Panc1 (cell line): ENCODE measurements at regions not wholly inside any gene's neighbourhood (a gene's known extent, or its start where the extent isn't known, plus 50 kb on each side); places are given as distances from the start of the nearest gene placed in this dataset.

Source experiments
- CTCF ChIP-seq: fragments of 450-650 bp; IDR thresholded peaks from 2 replicates; pipeline ENCODE4 v1.5.1; 2017; ENCODE audit warnings: mild to moderate bottlenecking
- POLR2AphosphoS5 ChIP-seq: IDR thresholded peaks from 2 replicates; pipeline ENCODE4 v1.6.1; 2012; ENCODE audit warnings: mild to moderate bottlenecking, low read depth, low read length, moderate library complexity
- REST ChIP-seq, 2 experiments: IDR thresholded peaks; 2 replicates each; pipeline ENCODE4 v1.6.1; 2011 to 2012; ENCODE audit warnings: low read depth in 2 of 2, control low read depth in 1 of 2, low read length in 1 of 2, mild to moderate bottlenecking in 1 of 2, moderate library complexity in 1 of 2; ENCODE audit not compliant: insufficient read depth in 1 of 2

- TF ChIP-seq CTCF: no peak
- TF ChIP-seq REST (IDR thresholded peaks at IDR 0.05; ENCODE audit: insufficient read depth in 1 of 2, low read depth in 2 of 2, low read length in 1 of 2): no peak
- TF ChIP-seq POLR2AphosphoS5: no peak
Observed at GRCh38 chr2:239869272-239870155, 155.6 kb downstream of the NDUFA10 start.
